ENCODE measurements at regions not wholly inside any gene's neighbourhood (a gene's known extent, or its start where the extent isn't known, plus 50 kb on each side); places are given as distances from the start of the nearest gene placed in this dataset.

DNA sequence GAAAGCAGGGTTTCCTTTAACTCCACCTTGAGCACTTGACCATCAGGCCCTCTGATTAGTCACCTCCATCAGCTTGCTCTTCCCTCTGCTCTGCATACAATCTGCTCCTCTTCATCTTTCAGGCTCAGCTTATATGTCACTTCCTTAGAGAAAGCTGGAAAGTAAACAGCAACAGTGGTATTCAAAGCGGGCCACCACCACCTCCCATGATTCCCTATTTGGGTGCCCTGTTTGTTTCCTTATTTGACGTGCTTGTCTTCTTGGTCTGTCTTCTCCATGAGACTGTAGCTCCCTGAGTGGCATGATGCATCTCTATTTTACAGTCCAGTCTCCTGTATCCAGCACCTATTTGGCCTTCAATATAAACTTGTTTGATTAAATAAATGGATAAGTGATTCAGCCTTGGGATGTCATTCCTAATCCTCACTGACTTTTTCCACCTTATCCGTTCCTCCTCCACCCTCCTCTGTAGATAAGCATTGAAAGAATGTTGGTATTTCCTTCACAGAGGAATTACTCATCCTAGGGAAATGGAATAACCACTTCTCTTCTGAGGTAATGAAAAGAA is 102.8 kb upstream of the SGK1 start:
- 74 to 83% methylated on average over 3 of the region's 3 CpGs for WGBS, 2 donors

DNA sequence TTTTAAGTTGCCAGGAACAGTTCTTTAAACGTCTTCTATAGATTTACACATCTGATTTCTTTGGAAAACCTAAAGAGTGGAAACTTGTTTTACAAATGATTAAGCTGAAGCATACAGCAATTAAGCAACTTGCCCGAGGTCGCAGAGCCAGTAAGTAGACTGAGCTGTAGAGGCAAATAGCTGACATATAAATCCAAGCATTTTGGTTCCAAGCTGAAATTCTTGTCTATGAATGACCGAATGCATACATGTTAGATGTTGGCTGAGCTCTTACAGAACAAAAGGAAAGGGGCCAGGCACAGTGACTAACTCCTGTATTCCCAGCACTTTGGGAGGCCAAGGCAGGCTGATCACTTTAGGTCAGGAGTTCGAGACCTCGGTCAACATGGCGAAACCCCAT is 101.8 kb upstream of the SGK1 start:
- DNase-seq, result no peak
- H3K27ac ChIP-seq, result no peak overlapping the region
- H3K36me3 ChIP-seq (ENCODE audit: low read depth, missing control alignments), result no peaks in the 10 kb centered on the region
- H3K4me3 ChIP-seq, result no peak overlapping the region
- intact Hi-C loops (cut with DNase I; ENCODE audit: low total_unique reads), result no loop called here
- 87 to 91% methylated on average over 7 of the region's 7 CpGs for WGBS, 2 donors
- H3K27me3 ChIP-seq, result no peaks in the 10 kb centered on the region
- TF ChIP-seq, protein P1, sequence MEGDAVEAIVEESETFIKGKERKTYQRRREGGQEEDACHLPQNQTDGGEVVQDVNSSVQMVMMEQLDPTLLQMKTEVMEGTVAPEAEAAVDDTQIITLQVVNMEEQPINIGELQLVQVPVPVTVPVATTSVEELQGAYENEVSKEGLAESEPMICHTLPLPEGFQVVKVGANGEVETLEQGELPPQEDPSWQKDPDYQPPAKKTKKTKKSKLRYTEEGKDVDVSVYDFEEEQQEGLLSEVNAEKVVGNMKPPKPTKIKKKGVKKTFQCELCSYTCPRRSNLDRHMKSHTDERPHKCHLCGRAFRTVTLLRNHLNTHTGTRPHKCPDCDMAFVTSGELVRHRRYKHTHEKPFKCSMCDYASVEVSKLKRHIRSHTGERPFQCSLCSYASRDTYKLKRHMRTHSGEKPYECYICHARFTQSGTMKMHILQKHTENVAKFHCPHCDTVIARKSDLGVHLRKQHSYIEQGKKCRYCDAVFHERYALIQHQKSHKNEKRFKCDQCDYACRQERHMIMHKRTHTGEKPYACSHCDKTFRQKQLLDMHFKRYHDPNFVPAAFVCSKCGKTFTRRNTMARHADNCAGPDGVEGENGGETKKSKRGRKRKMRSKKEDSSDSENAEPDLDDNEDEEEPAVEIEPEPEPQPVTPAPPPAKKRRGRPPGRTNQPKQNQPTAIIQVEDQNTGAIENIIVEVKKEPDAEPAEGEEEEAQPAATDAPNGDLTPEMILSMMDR (IDR thresholded peaks at IDR 0.05), result no peak
- TF ChIP-seq POLR2A (IDR thresholded peaks at IDR 0.05), result no peak
- H3K4me1 ChIP-seq, result no peaks in the 10 kb centered on the region
- H3K9me3 ChIP-seq, result no peaks in the 10 kb centered on the region

More for the DNA sequence above, 102.8 kb upstream of the SGK1 start:
- no peak for DNase-seq
- intact Hi-C loops (cut with DNase I; ENCODE audit: low total_unique reads), result no loop called here
- no peak overlapping the region for H3K4me3 ChIP-seq
- no peaks in the 10 kb centered on the region for H3K9me3 ChIP-seq
- no peaks in the 10 kb centered on the region for H3K4me1 ChIP-seq
- no peaks in the 10 kb centered on the region for H3K27me3 ChIP-seq
- TF ChIP-seq, protein P1 (IDR thresholded peaks at IDR 0.05), result no peak
- H3K27ac ChIP-seq, result no peak overlapping the region
- H3K36me3 ChIP-seq (ENCODE audit: low read depth, missing control alignments), result no peaks in the 10 kb centered on the region

DNA sequence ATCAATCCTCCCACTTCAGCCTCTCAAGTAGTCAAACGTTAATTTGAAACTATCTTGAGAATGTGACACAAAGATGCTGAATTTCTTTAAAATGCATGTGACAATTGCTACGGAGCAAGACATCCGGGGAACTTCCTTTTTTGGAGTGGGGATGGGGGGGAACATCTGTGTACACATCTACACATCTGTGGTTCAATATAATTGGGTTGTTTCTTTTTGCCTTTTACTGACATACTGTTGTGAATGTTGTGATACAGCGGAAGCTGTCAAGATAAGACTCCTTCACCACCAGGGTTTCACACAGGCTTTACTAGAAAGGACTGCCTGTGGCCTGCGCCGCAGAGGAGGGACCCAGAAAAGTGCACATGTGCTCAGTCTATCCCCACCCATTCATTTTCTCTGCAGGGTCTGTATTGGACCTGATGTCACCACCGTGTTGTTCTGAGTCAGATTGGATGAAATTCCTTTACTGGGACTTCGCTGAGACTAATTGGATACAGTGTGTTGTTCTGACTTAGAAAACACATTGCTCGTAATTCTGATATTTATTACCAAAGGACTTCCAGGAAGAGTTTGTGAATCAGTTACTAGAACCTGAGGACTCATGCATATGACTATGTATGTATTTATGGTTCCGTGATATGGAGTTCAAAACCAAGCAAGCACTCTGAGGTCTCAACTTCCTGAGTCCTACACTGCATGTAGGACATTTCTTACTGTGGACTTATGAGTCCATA is 98.7 kb upstream of the SGK1 start:
- Histone ChIP-seq H3K27me3 (no peaks in the 10 kb centered on the region), H3K4me3 (no peak overlapping the region), H3K36me3 (ENCODE audit: low read depth, missing control alignments) (no peaks in the 10 kb centered on the region), H3K9me3 (no peaks in the 10 kb centered on the region), H3K4me1 (no peaks in the 10 kb centered on the region), H3K27ac (no peak overlapping the region)
- DNase-seq, result no peak
- intact Hi-C loops (cut with DNase I; ENCODE audit: low total_unique reads), result no loop called here
- TF ChIP-seq, protein P1 (IDR thresholded peaks at IDR 0.05), result no peak
- TF ChIP-seq POLR2A (IDR thresholded peaks at IDR 0.05), result no peak
- 77 to 90% methylated on average over 10 of the region's 10 CpGs for WGBS, 2 donors

DNA sequence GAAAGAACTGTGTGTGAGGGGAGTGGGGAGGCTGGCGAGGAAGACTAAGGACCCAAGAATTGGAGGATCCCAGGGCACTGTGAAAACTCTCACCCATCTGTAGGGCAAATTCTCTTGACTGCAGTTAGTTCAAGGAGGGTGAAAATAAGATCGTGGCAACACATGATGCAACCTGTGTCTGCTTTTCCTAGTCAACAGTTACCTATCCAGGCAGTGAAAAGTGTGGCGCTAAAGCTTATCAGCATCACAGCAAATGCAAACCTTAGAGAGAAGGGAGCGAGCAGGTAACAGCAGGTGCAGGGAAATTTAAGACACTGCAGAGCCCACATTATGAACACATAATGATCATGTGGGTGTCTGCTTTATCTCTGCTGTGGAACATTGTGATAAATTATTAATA is 97.7 kb upstream of the SGK1 start:
- DNase-seq, result no peak
- Histone ChIP-seq H3K36me3 (ENCODE audit: low read depth, missing control alignments) (no peaks in the 10 kb centered on the region), H3K4me1 (no peaks in the 10 kb centered on the region), H3K27ac (no peak overlapping the region), H3K27me3 (no peaks in the 10 kb centered on the region), H3K9me3 (no peaks in the 10 kb centered on the region), H3K4me3 (no peak overlapping the region)
- intact Hi-C loops (cut with DNase I; ENCODE audit: low total_unique reads), result no loop called here
- TF ChIP-seq POLR2A (IDR thresholded peaks at IDR 0.05), result no peak
- TF ChIP-seq, protein P1 (IDR thresholded peaks at IDR 0.05), result no peak
- 88 to 89% methylated on average over 4 of the region's 4 CpGs for WGBS, 2 donors

DNA sequence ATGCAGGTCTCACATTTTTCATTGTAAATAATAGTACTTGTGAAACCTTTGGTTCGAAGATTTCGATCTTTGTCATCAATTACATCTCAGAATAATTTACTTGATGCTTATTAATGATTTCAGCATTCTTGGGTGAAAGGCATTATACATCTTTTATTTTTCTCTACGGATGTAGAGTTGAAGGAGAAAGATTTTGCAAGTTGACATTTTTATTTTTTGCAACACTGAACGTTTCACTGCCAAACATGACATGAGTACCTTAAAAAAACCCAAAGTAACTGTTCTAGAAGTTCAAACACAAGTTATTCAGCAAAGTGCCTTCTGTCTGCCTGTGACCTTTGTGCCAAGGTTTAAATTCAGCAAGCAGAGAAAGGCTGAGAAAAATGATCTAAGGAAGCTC is 97.3 kb upstream of the SGK1 start:
- DNase-seq, result no peak
- H3K36me3 ChIP-seq (ENCODE audit: low read depth, missing control alignments), result no peaks in the 10 kb centered on the region
- intact Hi-C loops (cut with DNase I; ENCODE audit: low total_unique reads), result no loop called here
- H3K9me3 ChIP-seq, result no peaks in the 10 kb centered on the region
- no peak overlapping the region for H3K27ac ChIP-seq
- 71 to 75% methylated on average over 4 of the region's 4 CpGs for WGBS, 2 donors
- TF ChIP-seq, protein P1 (IDR thresholded peaks at IDR 0.05), result no peak
- H3K4me3 ChIP-seq, result no peak overlapping the region
- no peaks in the 10 kb centered on the region for H3K4me1 ChIP-seq
- no peaks in the 10 kb centered on the region for H3K27me3 ChIP-seq
